ENCODE measurements at regions not wholly inside any gene's neighbourhood (a gene's known extent, or its start where the extent isn't known, plus 50 kb on each side); places are given as distances from the start of the nearest gene placed in this dataset.

- TF ChIP-seq MXI1 (IDR thresholded peaks at IDR 0.05; ENCODE audit: low read depth, low read length) (no peak), GABPA (IDR thresholded peaks at IDR 0.05; ENCODE audit: low read depth) (no peak), TEAD4 (IDR thresholded peaks at IDR 0.05; ENCODE audit: borderline replicate concordance, insufficient read depth) (no peak), SIN3A (IDR thresholded peaks at IDR 0.05; ENCODE audit: borderline replicate concordance, low read depth, low read length) (no peak)
- TF ChIP-seq, protein P1, sequence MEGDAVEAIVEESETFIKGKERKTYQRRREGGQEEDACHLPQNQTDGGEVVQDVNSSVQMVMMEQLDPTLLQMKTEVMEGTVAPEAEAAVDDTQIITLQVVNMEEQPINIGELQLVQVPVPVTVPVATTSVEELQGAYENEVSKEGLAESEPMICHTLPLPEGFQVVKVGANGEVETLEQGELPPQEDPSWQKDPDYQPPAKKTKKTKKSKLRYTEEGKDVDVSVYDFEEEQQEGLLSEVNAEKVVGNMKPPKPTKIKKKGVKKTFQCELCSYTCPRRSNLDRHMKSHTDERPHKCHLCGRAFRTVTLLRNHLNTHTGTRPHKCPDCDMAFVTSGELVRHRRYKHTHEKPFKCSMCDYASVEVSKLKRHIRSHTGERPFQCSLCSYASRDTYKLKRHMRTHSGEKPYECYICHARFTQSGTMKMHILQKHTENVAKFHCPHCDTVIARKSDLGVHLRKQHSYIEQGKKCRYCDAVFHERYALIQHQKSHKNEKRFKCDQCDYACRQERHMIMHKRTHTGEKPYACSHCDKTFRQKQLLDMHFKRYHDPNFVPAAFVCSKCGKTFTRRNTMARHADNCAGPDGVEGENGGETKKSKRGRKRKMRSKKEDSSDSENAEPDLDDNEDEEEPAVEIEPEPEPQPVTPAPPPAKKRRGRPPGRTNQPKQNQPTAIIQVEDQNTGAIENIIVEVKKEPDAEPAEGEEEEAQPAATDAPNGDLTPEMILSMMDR (IDR thresholded peaks at IDR 0.05) = no peak
Measured at GRCh38 chr6:16876201-16876600, 114.9 kb upstream of the ATXN1 start.
